ENCODE measurements at regions not wholly inside any gene's neighbourhood (a gene's known extent, or its start where the extent isn't known, plus 50 kb on each side); places are given as distances from the start of the nearest gene placed in this dataset.

- H3K9me3 Mint-ChIP-seq: no peaks in the 10 kb centered on the region
- H3K4me1 Mint-ChIP-seq: no peaks in the 10 kb centered on the region; the same call in 2 of the 3 replicates
- Histone ChIP-seq H3K27ac (ENCODE audit: low read depth) (no peak overlapping the region), H3K4me1 (ENCODE audit: insufficient read depth) (no peaks in the 10 kb centered on the region), H3K9me2 (ENCODE audit: insufficient read depth) (0 out of 2 replicates have a peak, but pooled peaks cover 3% of the 10 kb centered on the region), H3K79me2 (replicated peaks; ENCODE audit: insufficient read depth) (no peaks in the 10 kb centered on the region), H2AFZ (no peak overlapping the region), H3K27me3 (ENCODE audit: insufficient read depth) (no peaks in the 10 kb centered on the region), H3K36me3 (ENCODE audit: insufficient read depth) (no peaks in the 10 kb centered on the region), H3K4me2 (no peak overlapping the region), H3F3A (replicated peaks; ENCODE audit: low read depth) (no peaks in the 10 kb centered on the region), H3K4me3 (no peak overlapping the region), H4K20me1 (replicated peaks; ENCODE audit: insufficient read depth) (no peaks in the 10 kb centered on the region)
- H3K4me3 Mint-ChIP-seq: no peak overlapping the region
- DNase-seq (ENCODE audit: low spot score): no peak
- no peak overlapping the region for H3K27ac Mint-ChIP-seq
- ATAC-seq: no peak
- no peak for TF ChIP-seq NANOG (IDR thresholded peaks at IDR 0.05; ENCODE audit: borderline replicate concordance)
- no peak for TF ChIP-seq STAT1 (IDR thresholded peaks at IDR 0.05; ENCODE audit: unreplicated experiment)
- TF ChIP-seq, protein P1, sequence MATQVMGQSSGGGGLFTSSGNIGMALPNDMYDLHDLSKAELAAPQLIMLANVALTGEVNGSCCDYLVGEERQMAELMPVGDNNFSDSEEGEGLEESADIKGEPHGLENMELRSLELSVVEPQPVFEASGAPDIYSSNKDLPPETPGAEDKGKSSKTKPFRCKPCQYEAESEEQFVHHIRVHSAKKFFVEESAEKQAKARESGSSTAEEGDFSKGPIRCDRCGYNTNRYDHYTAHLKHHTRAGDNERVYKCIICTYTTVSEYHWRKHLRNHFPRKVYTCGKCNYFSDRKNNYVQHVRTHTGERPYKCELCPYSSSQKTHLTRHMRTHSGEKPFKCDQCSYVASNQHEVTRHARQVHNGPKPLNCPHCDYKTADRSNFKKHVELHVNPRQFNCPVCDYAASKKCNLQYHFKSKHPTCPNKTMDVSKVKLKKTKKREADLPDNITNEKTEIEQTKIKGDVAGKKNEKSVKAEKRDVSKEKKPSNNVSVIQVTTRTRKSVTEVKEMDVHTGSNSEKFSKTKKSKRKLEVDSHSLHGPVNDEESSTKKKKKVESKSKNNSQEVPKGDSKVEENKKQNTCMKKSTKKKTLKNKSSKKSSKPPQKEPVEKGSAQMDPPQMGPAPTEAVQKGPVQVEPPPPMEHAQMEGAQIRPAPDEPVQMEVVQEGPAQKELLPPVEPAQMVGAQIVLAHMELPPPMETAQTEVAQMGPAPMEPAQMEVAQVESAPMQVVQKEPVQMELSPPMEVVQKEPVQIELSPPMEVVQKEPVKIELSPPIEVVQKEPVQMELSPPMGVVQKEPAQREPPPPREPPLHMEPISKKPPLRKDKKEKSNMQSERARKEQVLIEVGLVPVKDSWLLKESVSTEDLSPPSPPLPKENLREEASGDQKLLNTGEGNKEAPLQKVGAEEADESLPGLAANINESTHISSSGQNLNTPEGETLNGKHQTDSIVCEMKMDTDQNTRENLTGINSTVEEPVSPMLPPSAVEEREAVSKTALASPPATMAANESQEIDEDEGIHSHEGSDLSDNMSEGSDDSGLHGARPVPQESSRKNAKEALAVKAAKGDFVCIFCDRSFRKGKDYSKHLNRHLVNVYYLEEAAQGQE (IDR thresholded peaks at IDR 0.05; ENCODE audit: unreplicated experiment): no peak
- no peak for TF ChIP-seq ZNF331 (CRISPR knock-in tag; IDR thresholded peaks at IDR 0.05; ENCODE audit: low read depth)
- TF ChIP-seq, protein P2, sequence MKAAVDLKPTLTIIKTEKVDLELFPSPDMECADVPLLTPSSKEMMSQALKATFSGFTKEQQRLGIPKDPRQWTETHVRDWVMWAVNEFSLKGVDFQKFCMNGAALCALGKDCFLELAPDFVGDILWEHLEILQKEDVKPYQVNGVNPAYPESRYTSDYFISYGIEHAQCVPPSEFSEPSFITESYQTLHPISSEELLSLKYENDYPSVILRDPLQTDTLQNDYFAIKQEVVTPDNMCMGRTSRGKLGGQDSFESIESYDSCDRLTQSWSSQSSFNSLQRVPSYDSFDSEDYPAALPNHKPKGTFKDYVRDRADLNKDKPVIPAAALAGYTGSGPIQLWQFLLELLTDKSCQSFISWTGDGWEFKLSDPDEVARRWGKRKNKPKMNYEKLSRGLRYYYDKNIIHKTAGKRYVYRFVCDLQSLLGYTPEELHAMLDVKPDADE (IDR thresholded peaks at IDR 0.05): no peak
- no peak for TF ChIP-seq ZNF114 (CRISPR knock-in tag; IDR thresholded peaks at IDR 0.05)
- TF ChIP-seq EZH2 (IDR thresholded peaks at IDR 0.05; ENCODE audit: low read depth, unreplicated experiment): no peak
- no peak for TF ChIP-seq CREB1 (CRISPR knock-in tag; IDR thresholded peaks at IDR 0.05; ENCODE audit: low read depth)
- TF ChIP-seq ZNF462 (CRISPR knock-in tag; IDR thresholded peaks at IDR 0.05): no peak
- no peak for TF ChIP-seq JUNB (IDR thresholded peaks at IDR 0.05; ENCODE audit: unreplicated experiment)
- H3K36me3 Mint-ChIP-seq (ENCODE audit: low read depth): no peaks in the 10 kb centered on the region
- H3K27me3 Mint-ChIP-seq (ENCODE audit: insufficient read depth, low read depth, poor library complexity): no peaks in the 10 kb centered on the region
Measured at GRCh38 chr4:27233531-27233930, 372.9 kb downstream of the STIM2 start.
